Vagina (tissue), 2 donors: ENCODE measurements at regions not wholly inside any gene's neighbourhood (a gene's known extent, or its start where the extent isn't known, plus 50 kb on each side); places are given as distances from the start of the nearest gene placed in this dataset.

Source experiments
- DNase-seq, 2 donors: peaks; one replicate each; pipeline ENCODE4 v3.0.0-alpha.2; 2017; ENCODE audit errors: extremely low spot score in 2 of 2
- H3K27ac ChIP-seq: fragments of 200-600 bp; sonication (generic); one replicate; pipeline ENCODE4 v1.5.1; 2019
- H3K27me3 ChIP-seq: fragments of 200-600 bp; sonication (generic); one replicate; pipeline ENCODE4 v1.5.1; 2019
- H3K36me3 ChIP-seq, 2 donors: fragments of 200-600 bp; sonication (generic); one replicate each; pipeline ENCODE4 v1.5.1; 2017 to 2019
- H3K4me1 ChIP-seq: fragments of 200-600 bp; sonication (generic); one replicate; pipeline ENCODE4 v1.5.1; 2019
- H3K4me3 ChIP-seq, 2 donors: fragments of 200-600 bp; sonication (generic); 1 replicate in 1 of 2; 2 replicates in 1 of 2; pipeline ENCODE4 v1.5.1; 2016 to 2019
- H3K9me3 ChIP-seq: fragments of 200-600 bp; sonication (generic); one replicate; pipeline ENCODE4 v1.5.1; 2019
- POLR2A ChIP-seq, 2 donors: fragments of 450-650 bp; IDR thresholded peaks; one replicate each; pipeline ENCODE4 v1.6.1; 2017; ENCODE audit warnings: antibody characterized with exemption in 2 of 2, mild to moderate bottlenecking in 2 of 2, moderate library complexity in 2 of 2
- POLR2AphosphoS5 ChIP-seq, 2 donors: sonication (generic); formaldehyde crosslinking; IDR thresholded peaks; one replicate each; pipeline ENCODE4 v1.9.0; 2017; ENCODE audit warnings: antibody characterized with exemption in 2 of 2, mild to moderate bottlenecking in 2 of 2, low read depth in 1 of 2; ENCODE audit not compliant: insufficient read depth in 1 of 2
- intact Hi-C: fragments of 100-400 bp; cut with DNase I; formaldehyde crosslinking; loops from one replicate; pipeline ENCODE4 v1.15.1; 2023
- TF ChIP-seq, protein P1 (sequence below), 3 experiments: fragments of 450-650 bp in 2 of 3; fragments of 200-600 bp in 1 of 3; sonication (generic) in 1 of 3; IDR thresholded peaks; one replicate each; pipeline ENCODE4 v1.5.1; 2017 to 2019; ENCODE audit warnings: antibody characterized with exemption in 3 of 3, mild to moderate bottlenecking in 2 of 3, moderate library complexity in 2 of 3

DNA sequence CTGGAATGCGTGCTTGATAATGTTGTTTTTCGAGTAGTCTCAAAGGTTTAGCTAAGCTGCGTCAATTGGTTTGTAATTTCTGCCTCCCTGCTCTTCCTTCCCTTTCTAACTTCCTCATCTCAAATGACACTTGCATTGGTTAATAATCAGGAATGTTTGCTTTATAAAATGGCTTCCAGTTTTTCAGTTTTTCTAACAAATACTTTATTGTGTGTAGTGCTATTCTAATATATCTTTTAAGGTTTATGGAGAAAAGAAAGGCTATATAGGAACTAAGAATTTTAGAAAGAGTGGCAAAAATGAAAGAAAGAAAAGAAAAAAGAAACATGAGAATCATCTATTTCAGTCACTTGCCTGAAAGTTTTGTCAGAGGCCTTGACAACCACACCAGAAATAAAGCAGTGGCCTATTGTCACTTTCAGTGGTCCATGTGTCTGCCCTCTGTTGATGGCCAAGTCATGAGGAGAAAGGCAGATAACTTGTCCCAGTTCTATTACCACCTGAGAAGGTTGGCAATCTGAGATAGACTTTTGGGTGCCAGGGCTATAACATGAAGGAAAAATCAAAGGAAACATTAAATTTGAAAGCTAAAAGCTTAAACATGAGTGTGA is 221.9 kb upstream of the KITLG start:
- H3K36me3 ChIP-seq = no peaks in the 10 kb centered on the region
- TF ChIP-seq POLR2AphosphoS5 (IDR thresholded peaks at IDR 0.05; ENCODE audit: insufficient read depth in 1 of 2, low read depth in 1 of 2) (no peak), POLR2A (IDR thresholded peaks at IDR 0.05) (no peak)
- TF ChIP-seq, protein P1, sequence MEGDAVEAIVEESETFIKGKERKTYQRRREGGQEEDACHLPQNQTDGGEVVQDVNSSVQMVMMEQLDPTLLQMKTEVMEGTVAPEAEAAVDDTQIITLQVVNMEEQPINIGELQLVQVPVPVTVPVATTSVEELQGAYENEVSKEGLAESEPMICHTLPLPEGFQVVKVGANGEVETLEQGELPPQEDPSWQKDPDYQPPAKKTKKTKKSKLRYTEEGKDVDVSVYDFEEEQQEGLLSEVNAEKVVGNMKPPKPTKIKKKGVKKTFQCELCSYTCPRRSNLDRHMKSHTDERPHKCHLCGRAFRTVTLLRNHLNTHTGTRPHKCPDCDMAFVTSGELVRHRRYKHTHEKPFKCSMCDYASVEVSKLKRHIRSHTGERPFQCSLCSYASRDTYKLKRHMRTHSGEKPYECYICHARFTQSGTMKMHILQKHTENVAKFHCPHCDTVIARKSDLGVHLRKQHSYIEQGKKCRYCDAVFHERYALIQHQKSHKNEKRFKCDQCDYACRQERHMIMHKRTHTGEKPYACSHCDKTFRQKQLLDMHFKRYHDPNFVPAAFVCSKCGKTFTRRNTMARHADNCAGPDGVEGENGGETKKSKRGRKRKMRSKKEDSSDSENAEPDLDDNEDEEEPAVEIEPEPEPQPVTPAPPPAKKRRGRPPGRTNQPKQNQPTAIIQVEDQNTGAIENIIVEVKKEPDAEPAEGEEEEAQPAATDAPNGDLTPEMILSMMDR (IDR thresholded peaks at IDR 0.05) = no peak
- H3K27ac ChIP-seq = no peak overlapping the region
- peaks cover 9% of the 10 kb centered on the region for H3K4me1 ChIP-seq
- intact Hi-C loops = no loop called here
- no peak overlapping the region for H3K4me3 ChIP-seq
- H3K27me3 ChIP-seq = no peaks in the 10 kb centered on the region
- H3K9me3 ChIP-seq = no peaks in the 10 kb centered on the region
- DNase-seq = no peak

DNA sequence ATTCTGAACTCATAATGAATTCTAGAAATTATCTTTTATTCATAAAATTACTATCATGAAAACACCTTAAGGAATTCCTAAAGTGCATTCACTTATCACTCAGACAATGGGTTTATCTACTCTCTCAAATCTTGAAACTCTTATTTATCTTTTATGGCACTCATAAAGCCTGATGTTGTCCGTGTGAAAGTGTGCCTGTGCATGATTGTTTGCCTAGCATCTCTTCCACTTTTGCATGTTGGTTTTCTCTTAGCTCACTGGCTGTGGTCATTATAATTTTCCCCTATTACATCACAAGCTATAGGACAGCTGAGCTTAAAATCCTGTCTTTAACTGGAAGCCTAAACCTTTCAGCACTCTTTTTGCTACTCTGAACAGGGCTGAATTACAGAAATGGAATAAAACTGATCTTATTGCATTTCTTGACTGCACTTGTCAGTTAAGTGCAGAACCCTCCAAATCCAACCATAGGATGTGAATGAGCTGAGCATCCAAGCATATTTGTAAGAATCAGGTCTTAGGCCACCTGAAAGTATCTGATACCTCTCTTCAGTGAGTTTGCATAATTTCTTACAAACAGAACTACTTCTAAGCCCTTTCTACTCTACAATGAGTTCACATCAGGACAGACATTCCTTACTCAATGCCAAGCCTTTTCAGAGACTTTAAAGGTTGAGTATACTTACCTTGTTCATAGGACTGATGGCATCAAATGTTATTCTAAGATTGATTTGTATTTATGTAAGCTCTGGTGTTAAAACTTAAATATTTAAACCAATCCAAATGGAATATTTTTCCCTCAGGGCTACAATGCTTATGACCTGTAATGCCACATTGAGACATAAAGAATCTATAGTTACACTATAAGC is 221.2 kb upstream of the KITLG start:
- H3K4me1 ChIP-seq = peaks cover 9% of the 10 kb centered on the region
- no peaks in the 10 kb centered on the region for H3K27me3 ChIP-seq
- no peaks in the 10 kb centered on the region for H3K36me3 ChIP-seq
- no peak overlapping the region for H3K4me3 ChIP-seq
- no peak for TF ChIP-seq POLR2A (IDR thresholded peaks at IDR 0.05)
- TF ChIP-seq, protein P1 (IDR thresholded peaks at IDR 0.05) = no peak
- H3K27ac ChIP-seq = no peak overlapping the region
- no peak for DNase-seq
- H3K9me3 ChIP-seq = no peaks in the 10 kb centered on the region
- intact Hi-C loops = no loop called here

DNA sequence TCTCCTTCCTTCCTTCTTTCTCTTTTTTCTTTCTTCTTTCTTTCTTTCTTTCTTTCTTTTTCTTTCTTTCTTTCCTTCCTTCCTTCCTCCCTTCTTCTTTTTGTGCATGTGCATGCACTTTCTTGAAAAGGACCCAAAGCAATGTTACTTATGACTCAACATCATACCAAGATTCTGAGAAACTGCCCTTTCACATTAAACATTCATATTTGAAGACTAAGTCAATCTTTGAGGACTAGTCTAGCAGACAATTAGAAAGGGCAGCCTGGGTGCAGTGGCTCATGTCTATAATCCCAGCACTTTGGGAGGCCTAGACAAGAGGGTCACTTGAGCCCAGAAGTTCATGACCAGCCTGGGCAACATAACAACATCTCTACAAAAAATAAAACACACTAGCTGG is 212.8 kb upstream of the KITLG start:
- DNase-seq = no peak
- intact Hi-C loops = no loop called here
- no peaks in the 10 kb centered on the region for H3K9me3 ChIP-seq
- H3K27me3 ChIP-seq = no peaks in the 10 kb centered on the region
- no peaks in the 10 kb centered on the region for H3K4me1 ChIP-seq
- TF ChIP-seq, protein P1 (IDR thresholded peaks at IDR 0.05) = no peak
- TF ChIP-seq POLR2AphosphoS5 (IDR thresholded peaks at IDR 0.05; ENCODE audit: insufficient read depth in 1 of 2, low read depth in 1 of 2) = no peak
- TF ChIP-seq POLR2A (IDR thresholded peaks at IDR 0.05) = no peak
- no peaks in the 10 kb centered on the region for H3K36me3 ChIP-seq
- H3K27ac ChIP-seq = no peak overlapping the region
- H3K4me3 ChIP-seq = no peak overlapping the region

DNA sequence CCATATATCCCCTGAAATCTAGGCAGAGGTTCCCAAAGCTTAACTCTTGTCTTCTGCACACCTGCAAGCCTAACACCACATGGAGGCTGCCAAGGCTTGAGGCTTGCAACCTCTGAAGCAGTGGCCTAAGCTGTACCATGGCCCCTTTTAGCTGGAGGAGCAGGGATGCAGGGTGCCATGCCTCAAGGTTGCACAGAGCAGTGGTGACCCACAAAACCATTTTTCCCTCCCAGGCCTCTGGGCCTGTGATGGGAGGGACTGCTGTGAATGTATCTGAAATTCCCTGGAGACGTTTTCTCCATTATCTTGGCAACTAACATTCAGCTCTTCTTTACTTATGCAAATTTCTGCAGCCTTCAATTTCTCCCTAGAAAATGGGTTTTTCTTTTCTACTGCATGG is 210.0 kb upstream of the KITLG start:
- Histone ChIP-seq H3K27me3 (no peaks in the 10 kb centered on the region), H3K9me3 (no peaks in the 10 kb centered on the region), H3K4me3 (no peak overlapping the region), H3K27ac (no peak overlapping the region), H3K4me1 (no peaks in the 10 kb centered on the region), H3K36me3 (no peaks in the 10 kb centered on the region)
- no peak for DNase-seq
- no peak for TF ChIP-seq POLR2AphosphoS5 (IDR thresholded peaks at IDR 0.05; ENCODE audit: insufficient read depth in 1 of 2, low read depth in 1 of 2)
- no peak for TF ChIP-seq POLR2A (IDR thresholded peaks at IDR 0.05)
- TF ChIP-seq, protein P1 (IDR thresholded peaks at IDR 0.05) = no peak
- intact Hi-C loops = no loop called here

DNA sequence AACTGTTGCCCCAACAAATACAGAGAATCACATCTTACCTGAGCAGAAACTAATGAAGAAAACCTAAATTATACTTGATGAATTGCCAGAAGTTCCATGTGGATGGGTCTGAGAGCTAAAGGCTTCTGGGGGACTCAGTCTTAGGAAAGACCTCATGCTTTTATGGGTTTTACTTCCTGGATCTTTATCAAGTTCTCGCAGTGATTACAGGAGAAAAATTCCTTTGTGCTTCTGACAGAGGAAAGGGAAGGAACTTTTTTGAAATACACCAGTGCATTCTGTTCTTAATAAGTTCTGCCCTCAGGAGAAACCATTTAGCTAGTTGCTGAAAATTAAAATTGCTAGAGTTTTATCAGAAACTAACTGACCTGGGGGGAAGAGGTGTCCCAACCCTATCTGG is 203.9 kb upstream of the KITLG start:
- intact Hi-C loops = no loop called here
- Histone ChIP-seq H3K27ac (no peak overlapping the region), H3K9me3 (no peaks in the 10 kb centered on the region), H3K4me1 (no peaks in the 10 kb centered on the region), H3K36me3 (no peaks in the 10 kb centered on the region), H3K27me3 (no peaks in the 10 kb centered on the region), H3K4me3 (no peak overlapping the region)
- TF ChIP-seq POLR2AphosphoS5 (IDR thresholded peaks at IDR 0.05; ENCODE audit: insufficient read depth in 1 of 2, low read depth in 1 of 2) (no peak), POLR2A (IDR thresholded peaks at IDR 0.05) (no peak)
- TF ChIP-seq, protein P1 (IDR thresholded peaks at IDR 0.05) = no peak
- no peak for DNase-seq
